CD4-positive, alpha-beta T cell treated with Interleukin-15 for 1 hour (primary cell): ENCODE measurements at regions not wholly inside any gene's neighbourhood (a gene's known extent, or its start where the extent isn't known, plus 50 kb on each side); places are given as distances from the start of the nearest gene placed in this dataset.
"Not testable (repeated sequence)": the region's sequence is repeated elsewhere in the genome, so short reads cannot be mapped to it uniquely, and the experiment has no call there.

Experiments
- DNase-seq: peaks from one replicate; pipeline ENCODE4 v3.0.0-alpha.2; 2020

GRCh38 chr11:128022007-128022368 is 565.4 kb downstream of the ETS1 start:
- DNase-seq: no peak

- DNase-seq: no peak
These were observed 565.9 kb downstream of the ETS1 start for GRCh38 chr11:128021349-128022006.

GRCh38 chr11:128018692-128019091 is 568.7 kb downstream of the ETS1 start:
- DNase-seq: no peak

DNA sequence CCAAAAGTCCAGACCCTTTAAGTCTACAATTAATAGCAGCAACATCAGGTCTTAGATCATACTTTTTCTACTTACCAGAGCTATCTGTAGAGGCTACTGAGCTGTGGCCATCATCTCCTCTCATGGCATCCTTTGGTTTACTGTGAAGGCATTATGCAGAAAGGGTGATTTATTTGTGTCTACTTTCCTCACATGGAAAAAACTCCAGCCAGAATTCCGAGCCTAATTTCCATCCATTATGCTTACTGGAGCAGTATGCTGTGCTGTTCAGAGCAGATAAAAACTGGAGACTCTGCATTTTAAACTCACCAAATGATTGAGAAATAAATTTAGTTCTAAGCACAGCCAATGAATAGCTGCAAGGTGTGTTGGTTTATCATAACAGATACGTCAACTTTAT is 581.8 kb downstream of the ETS1 start:
- no peak for DNase-seq

DNA sequence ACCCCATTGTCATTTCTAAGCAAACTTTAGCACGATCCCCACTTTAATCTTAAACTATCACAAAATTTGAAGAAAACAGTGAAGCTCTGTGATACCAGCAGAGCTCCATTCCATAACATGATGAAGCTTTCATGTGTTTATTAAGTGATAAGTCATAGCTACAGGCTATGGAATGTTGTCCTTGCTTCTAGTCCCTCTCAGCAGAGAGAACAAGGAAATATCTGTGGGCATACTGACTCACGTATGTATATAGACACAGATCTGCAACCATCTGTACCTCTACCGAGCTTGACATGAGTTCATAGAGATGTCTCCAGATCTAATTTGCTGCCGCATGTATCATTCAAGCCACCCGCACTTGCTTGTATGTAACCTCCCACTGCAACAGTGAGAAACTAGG is 588.9 kb downstream of the ETS1 start:
- DNase-seq: no peak

DNA sequence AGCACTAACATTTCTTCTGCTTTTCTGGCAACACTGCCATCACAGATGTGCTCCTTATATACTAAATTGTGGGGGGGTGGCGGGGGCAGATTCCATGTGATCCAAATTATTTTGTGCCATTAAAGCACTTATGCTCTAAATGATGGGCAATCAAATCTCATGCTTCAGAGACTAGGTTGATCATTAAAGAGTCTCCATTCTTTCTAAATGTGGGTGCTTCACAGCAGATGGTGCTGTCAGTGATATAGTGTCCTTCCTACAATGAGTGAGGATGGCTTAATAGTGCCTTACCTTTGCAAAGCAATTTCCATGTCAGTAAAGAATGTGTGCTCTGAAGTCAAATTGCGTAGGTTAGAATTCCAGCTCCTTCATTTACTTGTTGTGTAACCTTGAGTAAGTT is 589.8 kb downstream of the ETS1 start:
- DNase-seq: no peak

GRCh38 chr11:127996825-127997224 is 590.5 kb downstream of the ETS1 start:
- DNase-seq: no peak

DNA sequence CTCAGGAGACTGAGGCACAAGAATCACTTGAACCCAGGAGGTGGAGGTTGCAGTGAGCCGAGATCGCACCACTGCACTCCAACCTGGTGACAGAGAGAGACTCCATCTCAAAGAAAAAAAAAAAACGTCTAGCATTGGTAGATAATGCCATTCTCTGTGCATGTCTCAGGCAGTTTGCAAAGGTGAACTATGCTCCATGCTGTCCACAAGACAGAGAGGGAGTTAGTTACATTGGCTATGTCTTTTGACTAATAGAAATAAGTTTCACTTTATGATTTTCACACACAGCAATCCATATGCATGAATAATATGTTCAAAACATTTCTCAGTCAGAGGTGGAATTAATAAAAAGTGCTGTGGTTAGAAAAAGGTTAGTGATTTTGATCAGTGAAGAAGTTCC is 591.4 kb downstream of the ETS1 start:
- no peak for DNase-seq

DNA sequence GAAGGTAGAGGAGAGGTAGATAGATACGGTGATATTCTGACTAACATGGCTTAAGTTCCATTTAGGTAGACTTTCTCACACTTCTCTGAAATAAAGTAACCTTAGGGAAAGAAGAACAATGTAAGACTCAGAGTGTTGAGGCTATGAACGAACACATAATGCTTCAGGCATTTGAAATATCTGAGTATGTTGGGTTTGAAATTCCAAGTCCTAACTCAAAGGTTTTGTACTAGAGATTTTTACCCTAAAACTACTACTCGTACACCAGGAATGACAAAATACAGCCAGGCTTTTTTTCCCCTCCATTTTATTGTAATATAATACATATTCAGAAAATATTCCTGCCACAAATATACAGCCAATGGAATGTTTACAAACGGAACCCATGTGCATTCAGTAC is 592.6 kb downstream of the ETS1 start:
- DNase-seq: no peak

GRCh38 chr11:127993788-127994187 is 593.6 kb downstream of the ETS1 start:
- DNase-seq: no peak

DNA sequence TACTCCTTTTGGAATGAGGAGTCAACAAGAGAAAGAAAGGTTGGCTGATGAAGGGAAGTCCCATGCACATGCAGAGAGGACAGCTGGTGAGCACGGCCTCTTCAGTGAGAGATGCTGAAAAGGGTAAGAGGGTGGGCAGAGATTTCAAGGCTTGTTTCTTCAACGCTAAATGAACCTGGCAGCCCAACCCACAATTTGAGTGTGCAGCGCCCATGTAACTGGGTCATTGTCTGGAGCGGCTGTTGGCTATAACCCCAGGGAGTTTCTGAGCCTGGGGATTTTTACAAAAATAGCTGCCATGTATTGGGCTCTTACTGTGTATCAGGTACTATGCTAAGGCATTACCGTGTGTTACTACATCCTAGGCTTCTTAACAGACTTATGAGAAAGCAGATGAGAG is 594.1 kb downstream of the ETS1 start:
- DNase-seq: no peak

DNA sequence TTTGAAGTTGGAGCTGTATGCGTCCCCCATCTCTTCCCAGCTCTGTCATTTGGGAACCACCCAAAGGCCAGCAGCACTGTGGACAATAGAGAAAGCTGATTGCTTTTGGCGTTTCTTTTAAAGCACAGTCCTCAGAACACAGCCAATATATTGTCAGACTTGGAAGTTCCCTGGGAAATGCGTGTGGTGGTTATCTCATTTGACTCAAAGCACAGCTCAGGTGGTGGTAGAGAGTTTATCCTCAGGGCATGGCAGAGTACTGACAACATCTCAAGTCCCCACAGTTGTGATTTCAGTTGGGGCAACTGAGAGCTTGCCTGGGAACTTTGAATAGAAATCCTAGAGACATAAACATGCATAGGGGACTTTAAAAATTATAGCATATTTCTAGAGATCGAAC is 601.3 kb downstream of the ETS1 start:
- no peak for DNase-seq

GRCh38 chr11:127972816-127973215 is 614.5 kb downstream of the ETS1 start:
- no peak for DNase-seq

DNA sequence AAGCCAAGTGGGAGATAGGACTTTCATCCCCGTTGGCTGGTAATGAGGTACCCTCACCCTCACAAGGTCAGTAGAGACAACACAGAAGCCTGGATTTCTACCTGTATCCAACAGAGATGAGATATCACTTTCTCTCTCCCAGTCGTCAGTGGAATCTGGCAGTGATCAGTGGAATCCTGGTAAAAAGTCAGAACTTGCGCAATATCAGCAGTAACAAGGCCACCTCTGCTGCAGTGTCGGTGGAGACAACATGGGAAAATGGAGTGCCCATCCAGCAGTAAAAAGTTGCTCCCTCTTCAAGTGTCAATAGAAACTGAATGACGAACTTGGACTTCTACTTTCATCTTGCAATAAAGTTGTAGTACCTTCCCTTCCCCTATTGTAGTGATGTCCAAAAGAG is 615.9 kb downstream of the ETS1 start:
- DNase-seq: no peak

DNA sequence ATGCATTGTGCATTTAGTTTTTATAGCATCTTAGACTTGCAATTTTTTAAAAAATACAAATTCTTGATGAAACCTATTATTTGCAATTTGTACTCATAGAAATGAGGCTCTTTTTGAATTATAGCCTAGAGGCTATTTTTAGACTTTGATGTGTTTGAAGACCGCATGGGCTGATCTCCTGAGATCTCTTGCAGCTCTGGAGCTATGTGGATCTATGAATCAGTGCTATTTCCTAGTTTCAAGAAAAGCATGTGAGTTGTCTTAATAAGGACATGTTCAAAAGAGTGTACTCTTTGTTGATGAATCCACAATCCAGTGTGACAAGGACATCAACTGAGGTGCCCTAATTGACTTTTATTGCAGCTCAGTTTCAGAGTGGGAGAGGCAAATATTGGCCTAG is 620.5 kb downstream of the ETS1 start:
- no peak for DNase-seq

DNA sequence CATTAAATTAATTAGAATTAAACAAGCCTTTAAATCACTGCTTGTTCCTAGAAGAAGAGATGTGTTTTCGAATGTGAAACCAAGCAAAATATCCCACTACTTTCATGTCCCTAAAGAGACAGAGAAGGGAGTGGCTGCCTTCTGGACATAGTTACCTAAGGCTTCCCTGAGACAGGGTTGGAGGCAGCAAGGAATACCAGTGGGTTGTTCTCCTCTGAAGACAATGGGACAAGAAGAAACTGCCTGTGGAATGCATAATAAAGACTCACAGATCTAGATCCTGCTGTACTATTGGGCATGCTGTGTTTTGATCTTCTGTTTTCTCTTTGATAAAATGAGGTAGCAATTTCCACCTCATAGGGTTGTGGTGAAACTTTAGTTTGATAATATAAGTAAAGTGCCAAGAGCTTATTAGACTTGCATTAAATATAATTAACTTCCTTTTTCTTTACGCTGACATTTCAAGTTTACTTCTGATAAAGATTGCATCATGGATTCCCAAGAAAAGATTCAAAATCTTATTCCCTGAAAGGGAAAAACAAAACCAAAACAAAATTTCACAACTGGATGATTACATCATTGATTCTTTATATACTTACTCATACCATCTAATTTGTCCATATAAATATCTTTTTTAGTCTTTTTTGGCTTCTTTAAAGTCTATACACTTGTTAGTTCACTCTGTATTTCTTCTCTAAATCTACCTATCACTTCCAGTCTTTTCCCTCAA is 621.3 kb downstream of the ETS1 start:
- DNase-seq: no peak

DNA sequence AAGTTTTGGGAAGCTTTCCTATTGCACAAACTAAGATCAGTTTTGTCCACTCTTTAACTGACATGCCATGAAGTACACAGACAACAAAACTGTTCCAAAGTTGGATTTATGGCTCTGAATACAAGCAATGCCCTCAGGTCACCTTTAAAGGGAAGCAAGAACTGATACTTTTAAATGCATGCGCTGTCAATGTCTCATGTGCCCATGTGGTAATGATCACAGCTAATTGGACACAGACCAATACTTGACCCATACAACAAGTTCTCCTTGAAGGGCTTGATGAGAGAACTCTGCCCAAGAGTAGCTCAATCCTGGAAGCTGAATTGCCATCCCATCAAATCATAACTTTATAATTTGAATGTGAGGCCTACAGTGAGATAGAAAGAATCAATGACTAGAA is 624.9 kb downstream of the ETS1 start:
- no peak for DNase-seq

- no peak for DNase-seq
These were observed 637.2 kb downstream of the ETS1 start for GRCh38 chr11:127950162-127950561.

GRCh38 chr11:127943763-127944162 is 643.6 kb downstream of the ETS1 start:
- no peak for DNase-seq

- DNase-seq: no peak
These were observed 644.2 kb downstream of the ETS1 start for GRCh38 chr11:127943152-127943551.

DNA sequence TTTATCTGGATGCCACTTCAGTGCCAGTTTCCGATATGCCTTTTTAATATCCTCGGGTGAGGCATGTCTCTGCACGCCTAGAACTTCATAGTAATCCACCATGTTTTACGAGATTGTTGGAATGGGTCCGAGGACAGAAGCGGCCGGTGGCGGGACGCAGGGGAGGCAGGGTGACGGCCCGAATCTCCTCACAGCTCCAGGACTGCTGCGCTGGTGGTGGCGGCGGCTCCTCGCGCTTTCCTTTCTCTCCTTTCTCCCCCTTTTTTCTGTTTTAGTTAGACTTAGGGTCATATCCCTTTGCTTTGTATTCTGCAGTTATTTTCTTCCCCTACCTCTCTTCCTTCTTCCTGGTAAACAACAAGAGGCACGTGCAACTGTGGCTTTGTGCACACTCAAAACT is 645.8 kb downstream of the ETS1 start:
- DNase-seq: not testable (repeated sequence)

DNA sequence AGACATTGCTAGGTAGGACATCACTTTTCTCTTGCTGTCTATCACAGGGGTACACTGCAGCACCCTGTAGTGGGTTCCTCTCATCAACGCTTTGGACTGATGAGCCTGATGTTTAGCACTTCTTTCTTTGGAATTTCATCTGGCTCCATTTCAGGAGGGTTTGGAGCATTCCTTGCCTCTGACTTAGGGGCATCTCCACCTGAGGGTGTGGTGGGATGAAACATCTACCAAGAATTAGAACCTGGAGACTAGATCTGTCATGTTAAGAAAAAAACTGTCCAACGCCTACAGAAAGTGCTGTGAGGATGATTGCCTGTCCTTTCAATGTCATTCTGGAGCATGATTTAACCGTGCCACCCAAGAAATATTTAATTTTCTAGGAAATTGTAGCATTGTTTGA is 648.4 kb downstream of the ETS1 start:
- DNase-seq: no peak

- no peak for DNase-seq
These were observed 652.3 kb downstream of the ETS1 start for GRCh38 chr11:127935081-127935480.

DNA sequence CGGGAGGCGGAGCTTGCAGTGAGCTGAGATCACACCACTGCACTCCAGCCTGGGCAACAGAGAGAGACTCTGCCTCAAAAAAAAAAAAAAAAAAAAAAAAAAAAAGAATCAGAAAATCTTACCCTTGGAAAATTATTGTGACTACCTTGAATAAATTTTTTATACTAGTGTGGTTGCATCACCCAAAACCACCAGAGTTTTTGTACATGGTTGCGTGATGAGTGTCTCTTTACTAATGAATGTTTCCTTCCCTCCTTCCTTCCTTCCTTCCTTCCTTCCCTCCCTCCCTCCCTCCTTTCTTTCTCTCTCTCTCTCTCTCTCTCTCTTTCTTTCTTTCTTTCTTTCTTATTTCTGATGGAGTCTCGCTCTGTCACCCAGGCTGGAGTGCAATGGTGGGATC is 653.4 kb downstream of the ETS1 start:
- DNase-seq: not testable (repeated sequence)

DNA sequence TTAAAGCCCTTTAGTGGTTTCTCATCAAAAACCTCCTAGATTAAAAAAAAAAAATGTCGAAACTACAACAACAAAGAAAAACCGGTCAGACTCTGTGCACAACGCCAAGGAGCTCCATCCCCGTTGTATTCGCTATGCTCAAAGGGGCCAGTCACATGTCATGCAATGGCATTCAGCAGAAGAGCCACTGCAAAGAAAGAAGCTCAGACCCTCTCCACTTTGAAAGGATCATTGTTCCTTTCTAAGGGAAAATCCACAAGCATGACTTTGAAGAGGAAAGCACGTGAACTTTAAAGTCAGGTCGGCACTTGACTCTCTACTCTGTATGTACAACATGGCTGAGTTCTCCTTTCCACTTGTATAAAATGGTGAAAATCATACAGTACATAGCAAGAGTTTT is 655.6 kb downstream of the ETS1 start:
- DNase-seq: no peak
